ENCODE measurements at regions not wholly inside any gene's neighbourhood (a gene's known extent, or its start where the extent isn't known, plus 50 kb on each side); places are given as distances from the start of the nearest gene placed in this dataset.

- no peak for TF ChIP-seq CTCF (IDR thresholded peaks at IDR 0.05; ENCODE audit: control extremely low read depth, extremely low read depth, low read depth, missing control alignments)
- no peak for DNase-seq (ENCODE audit: extremely low spot score)
- CTCF ChIA-PET, result no interaction called here
- POLR2A ChIA-PET, result no interaction called here
These were observed 59.5 kb downstream of the SMIM38 start for GRCh38 chr11:69215216-69215615.

GRCh38 chr11:69215784-69216415 is 60.2 kb downstream of the SMIM38 start:
- POLR2A ChIA-PET, result no interaction called here
- CTCF ChIA-PET, result no interaction called here

GRCh38 chr11:69216647-69217051 is 60.9 kb downstream of the SMIM38 start:
- ChIA-PET POLR2A (no interaction called here), CTCF (no interaction called here)
- no peak for TF ChIP-seq CTCF (IDR thresholded peaks at IDR 0.05; ENCODE audit: control extremely low read depth, extremely low read depth, low read depth, missing control alignments)
- no peak for DNase-seq (ENCODE audit: extremely low spot score)

More at GRCh38 chr11:69215784-69216415, 60.2 kb downstream of the SMIM38 start:
- DNase-seq (ENCODE audit: extremely low spot score), result no peak
- TF ChIP-seq CTCF (IDR thresholded peaks at IDR 0.05; ENCODE audit: control extremely low read depth, extremely low read depth, low read depth, missing control alignments), result no peak

- DNase-seq (ENCODE audit: extremely low spot score), result no peak
- POLR2A ChIA-PET, result no interaction called here
- CTCF ChIA-PET, result no interaction called here
- TF ChIP-seq CTCF (IDR thresholded peaks at IDR 0.05; ENCODE audit: control extremely low read depth, extremely low read depth, low read depth, missing control alignments), result no peak
These were observed 61.8 kb downstream of the SMIM38 start for GRCh38 chr11:69217276-69218105.

GRCh38 chr11:69218271-69218682 is 62.5 kb downstream of the SMIM38 start:
- CTCF ChIA-PET, result no interaction called here
- POLR2A ChIA-PET, result no interaction called here
- DNase-seq (ENCODE audit: extremely low spot score), result no peak

More at GRCh38 chr11:69218271-69218682, 62.5 kb downstream of the SMIM38 start:
- TF ChIP-seq CTCF (IDR thresholded peaks at IDR 0.05; ENCODE audit: control extremely low read depth, extremely low read depth, low read depth, missing control alignments), result no peak
